SU-DHL-6 (cell line): ENCODE measurements at regions not wholly inside any gene's neighbourhood (a gene's known extent, or its start where the extent isn't known, plus 50 kb on each side); places are given as distances from the start of the nearest gene placed in this dataset.

Source experiments
- H2AFZ ChIP-seq: fragments of 200-600 bp; sonication (generic); 2 replicates; pipeline ENCODE4 v1.6.1; 2014; ENCODE audit warnings: low read depth, mild to moderate bottlenecking, moderate library complexity, mixed read lengths, antibody characterized with exemption, low read length; ENCODE audit not compliant: severe bottlenecking
- H3F3A ChIP-seq: fragments of 200-600 bp; shearing (Covaris generic); 2 replicates; pipeline ENCODE4 v1.6.0; 2016; ENCODE audit warnings: antibody characterized with exemption, mild to moderate bottlenecking; ENCODE audit not compliant: insufficient read depth
- H3K27ac ChIP-seq: fragments of 200-600 bp; sonication (generic); 2 replicates; pipeline ENCODE4 v1.5.1; 2016; ENCODE audit warnings: low read depth, mild to moderate bottlenecking, low read length, moderate library complexity, mixed read lengths
- H3K27me3 ChIP-seq: fragments of 200-600 bp; sonication (generic), shearing (Covaris generic); 2 replicates; pipeline ENCODE4 v1.6.0; 2014; ENCODE audit warnings: mild to moderate bottlenecking, low read length
- H3K36me3 ChIP-seq: fragments of 200-600 bp; sonication (generic); 2 replicates; pipeline ENCODE4 v1.6.1; 2014; ENCODE audit warnings: mild to moderate bottlenecking, low read length, mixed read lengths
- H3K4me2 ChIP-seq: fragments of 300-600, 200-600 bp; shearing (Covaris generic), sonication (generic); 2 replicates; pipeline ENCODE4 v1.6.0; 2014; ENCODE audit warnings: low read length, low read depth, mild to moderate bottlenecking; ENCODE audit not compliant: poor library complexity, severe bottlenecking
- H3K4me3 ChIP-seq: fragments of 200-600 bp; sonication (generic); 2 replicates; pipeline ENCODE4 v1.5.1; 2014; ENCODE audit warnings: antibody characterized with exemption, low read length, mild to moderate bottlenecking, mixed read lengths; ENCODE audit not compliant: insufficient read depth, poor library complexity, severe bottlenecking
- H3K79me2 ChIP-seq: fragments of 200-600 bp; sonication (generic); 2 replicates; pipeline ENCODE4 v1.6.1; 2014; ENCODE audit warnings: mild to moderate bottlenecking, low read length, moderate library complexity; ENCODE audit not compliant: insufficient read depth
- H3K9ac ChIP-seq: fragments of 200-600 bp; sonication (generic); 2 replicates; pipeline ENCODE4 v1.7.0; 2014; ENCODE audit warnings: mild to moderate bottlenecking, low read length
- H3K9me2 ChIP-seq: fragments of 200-600 bp; sonication (generic); replicated peaks from 2 replicates; pipeline ENCODE4 v1.6.1; 2014; ENCODE audit warnings: low read length; ENCODE audit not compliant: insufficient read depth
- H3K9me3 ChIP-seq: fragments of 200-600 bp; sonication (generic); 2 replicates; pipeline ENCODE4 v1.6.1; 2014; ENCODE audit warnings: low read length, mixed read lengths; ENCODE audit not compliant: insufficient read depth
- H4K20me1 ChIP-seq: fragments of 200-600 bp; sonication (generic); 2 replicates; pipeline ENCODE4 v1.6.1; 2014; ENCODE audit warnings: low read depth, mild to moderate bottlenecking, antibody characterized with exemption, low read length, moderate library complexity, mixed read lengths
- EZH2phosphoT487 ChIP-seq: fragments of 200-600 bp; sonication (generic), shearing (Covaris generic); conservative IDR thresholded peaks from 2 replicates; pipeline ENCODE4 v1.6.1; 2018; ENCODE audit warnings: mild to moderate bottlenecking, antibody characterized with exemption, low read length, moderate library complexity, mixed read lengths
- TF ChIP-seq, protein P1 (sequence below): fragments of 200-600 bp; sonication (generic); IDR thresholded peaks from one replicate; pipeline ENCODE4 v1.5.1; 2017; ENCODE audit warnings: antibody characterized with exemption, mild to moderate bottlenecking, low read length, moderate library complexity; ENCODE audit not compliant: insufficient read depth, poor library complexity, severe bottlenecking

DNA sequence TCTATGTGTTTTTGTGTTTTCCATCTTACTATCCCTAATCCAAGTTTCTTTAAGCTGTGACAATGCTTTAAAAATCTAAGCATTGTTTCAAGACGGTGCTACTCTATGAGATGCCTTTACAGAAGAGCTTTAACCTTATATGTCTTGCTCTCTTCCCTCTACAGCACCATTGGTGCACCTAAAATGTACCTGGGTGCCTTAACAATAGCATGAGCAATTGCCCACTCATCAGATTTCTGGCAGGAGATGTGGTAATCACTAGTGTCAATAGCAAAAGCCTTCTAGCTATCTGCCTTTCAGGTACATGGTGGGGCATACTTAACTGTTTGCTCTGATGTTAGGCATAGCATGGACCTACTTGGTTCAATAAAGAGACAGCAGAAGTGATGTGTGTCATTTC lies 222.3 kb upstream of the KIF2A start:
- H3K9me2 ChIP-seq: no peaks in the 10 kb centered on the region
- H2AFZ ChIP-seq: no peak overlapping the region
- H3K4me2 ChIP-seq: no peak overlapping the region
- H3K9me3 ChIP-seq: no peaks in the 10 kb centered on the region
- H3K9ac ChIP-seq: no peak overlapping the region
- H3K36me3 ChIP-seq: no peaks in the 10 kb centered on the region
- no peak overlapping the region for H3K4me3 ChIP-seq
- no peaks in the 10 kb centered on the region for H3K27me3 ChIP-seq
- no peaks in the 10 kb centered on the region for H3F3A ChIP-seq
- H4K20me1 ChIP-seq: no peaks in the 10 kb centered on the region
- no peak overlapping the region for H3K27ac ChIP-seq
- no peaks in the 10 kb centered on the region for H3K79me2 ChIP-seq
- TF ChIP-seq, protein P1, sequence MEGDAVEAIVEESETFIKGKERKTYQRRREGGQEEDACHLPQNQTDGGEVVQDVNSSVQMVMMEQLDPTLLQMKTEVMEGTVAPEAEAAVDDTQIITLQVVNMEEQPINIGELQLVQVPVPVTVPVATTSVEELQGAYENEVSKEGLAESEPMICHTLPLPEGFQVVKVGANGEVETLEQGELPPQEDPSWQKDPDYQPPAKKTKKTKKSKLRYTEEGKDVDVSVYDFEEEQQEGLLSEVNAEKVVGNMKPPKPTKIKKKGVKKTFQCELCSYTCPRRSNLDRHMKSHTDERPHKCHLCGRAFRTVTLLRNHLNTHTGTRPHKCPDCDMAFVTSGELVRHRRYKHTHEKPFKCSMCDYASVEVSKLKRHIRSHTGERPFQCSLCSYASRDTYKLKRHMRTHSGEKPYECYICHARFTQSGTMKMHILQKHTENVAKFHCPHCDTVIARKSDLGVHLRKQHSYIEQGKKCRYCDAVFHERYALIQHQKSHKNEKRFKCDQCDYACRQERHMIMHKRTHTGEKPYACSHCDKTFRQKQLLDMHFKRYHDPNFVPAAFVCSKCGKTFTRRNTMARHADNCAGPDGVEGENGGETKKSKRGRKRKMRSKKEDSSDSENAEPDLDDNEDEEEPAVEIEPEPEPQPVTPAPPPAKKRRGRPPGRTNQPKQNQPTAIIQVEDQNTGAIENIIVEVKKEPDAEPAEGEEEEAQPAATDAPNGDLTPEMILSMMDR: no peak
- no peak for TF ChIP-seq EZH2phosphoT487

DNA sequence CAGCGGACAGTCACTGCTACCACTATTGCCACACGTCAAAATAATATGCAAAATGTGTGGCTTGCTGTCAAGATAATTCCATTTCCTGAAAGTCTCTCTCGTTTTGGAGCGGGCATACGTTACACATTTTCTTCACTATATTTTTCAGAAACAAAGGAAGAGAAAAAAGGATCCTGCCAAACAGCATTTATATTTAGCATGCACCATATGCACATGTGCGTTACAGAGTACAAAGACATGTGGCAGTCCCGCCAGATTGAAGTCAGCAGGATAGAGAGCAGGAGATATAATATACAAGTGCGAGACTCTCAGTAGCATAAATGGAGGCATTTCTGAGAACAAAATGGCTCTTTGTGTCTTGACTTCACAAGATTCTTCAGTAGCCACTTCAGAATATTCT lies 221.6 kb upstream of the KIF2A start:
- Histone ChIP-seq H3K9ac (no peak overlapping the region), H3K4me3 (no peak overlapping the region), H2AFZ (no peak overlapping the region), H3K9me2 (no peaks in the 10 kb centered on the region), H3K9me3 (no peaks in the 10 kb centered on the region), H3K27me3 (no peaks in the 10 kb centered on the region), H3K79me2 (no peaks in the 10 kb centered on the region), H3K4me2 (no peak overlapping the region), H3K27ac (no peak overlapping the region), H4K20me1 (no peaks in the 10 kb centered on the region), H3K36me3 (no peaks in the 10 kb centered on the region), H3F3A (no peaks in the 10 kb centered on the region)
- TF ChIP-seq, protein P1: no peak
- no peak for TF ChIP-seq EZH2phosphoT487

DNA sequence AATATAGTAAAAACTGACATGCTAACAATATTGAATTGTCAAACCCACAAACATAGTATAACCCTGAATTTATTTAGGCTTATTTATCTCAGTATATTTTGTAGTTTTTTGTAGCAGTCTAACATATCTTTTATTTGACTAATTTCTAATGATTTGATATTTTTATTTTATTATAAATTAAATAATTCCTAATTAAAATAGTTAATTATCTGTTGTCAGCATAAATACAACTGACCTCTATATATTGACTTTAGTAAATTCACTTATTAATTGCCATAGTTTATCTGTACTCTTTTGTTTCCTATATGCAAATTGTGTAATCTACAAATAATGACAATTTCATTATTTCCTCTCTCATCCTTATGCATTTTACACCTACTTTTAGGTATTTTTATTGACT lies 215.1 kb upstream of the KIF2A start:
- Histone ChIP-seq H3K27ac (no peak overlapping the region), H3K4me2 (no peak overlapping the region), H3F3A (no peaks in the 10 kb centered on the region), H2AFZ (no peak overlapping the region), H3K79me2 (no peaks in the 10 kb centered on the region), H3K9me3 (no peaks in the 10 kb centered on the region), H3K36me3 (no peaks in the 10 kb centered on the region), H3K9ac (no peak overlapping the region), H4K20me1 (no peaks in the 10 kb centered on the region), H3K9me2 (no peaks in the 10 kb centered on the region), H3K27me3 (no peaks in the 10 kb centered on the region), H3K4me3 (no peak overlapping the region)
- TF ChIP-seq, protein P1: no peak
- no peak for TF ChIP-seq EZH2phosphoT487

DNA sequence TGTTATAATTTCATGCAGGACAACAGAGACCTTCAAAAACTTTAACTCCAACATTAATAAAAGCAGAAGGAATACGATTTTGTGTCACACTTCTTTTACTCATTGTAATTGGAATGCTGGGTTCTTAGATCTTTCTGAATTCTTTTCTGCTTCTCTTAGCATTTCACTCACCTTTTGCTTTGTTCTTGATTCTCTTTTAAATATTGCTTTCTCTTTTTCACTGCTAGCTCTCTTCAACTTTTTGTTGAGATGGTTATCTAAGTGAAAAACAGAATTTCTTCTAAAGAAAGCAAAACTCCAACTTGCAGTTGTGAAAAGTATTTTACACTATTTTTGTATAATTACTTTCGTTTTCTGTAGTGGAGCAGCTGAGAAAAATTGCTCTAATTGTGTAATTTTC lies 212.6 kb upstream of the KIF2A start:
- Histone ChIP-seq H3K9ac (no peak overlapping the region), H3F3A (no peaks in the 10 kb centered on the region), H4K20me1 (no peaks in the 10 kb centered on the region), H3K36me3 (no peaks in the 10 kb centered on the region), H3K9me3 (no peaks in the 10 kb centered on the region), H3K4me2 (no peak overlapping the region), H3K79me2 (no peaks in the 10 kb centered on the region), H3K27me3 (no peaks in the 10 kb centered on the region), H2AFZ (no peak overlapping the region), H3K4me3 (no peak overlapping the region), H3K9me2 (no peaks in the 10 kb centered on the region), H3K27ac (no peak overlapping the region)
- TF ChIP-seq, protein P1: no peak
- TF ChIP-seq EZH2phosphoT487: no peak
